Memory B cell (primary cell): ENCODE measurements at regions not wholly inside any gene's neighbourhood (a gene's known extent, or its start where the extent isn't known, plus 50 kb on each side); places are given as distances from the start of the nearest gene placed in this dataset.
"Not testable (repeated sequence)": the region's sequence is repeated elsewhere in the genome, so short reads cannot be mapped to it uniquely, and the experiment has no call there.

Source experiments
- ATAC-seq: fragments of 150-1000 bp; cut with Tn5 transposase; 2 replicates; pipeline ENCODE4 v1.10.0; 2021; ENCODE audit warnings: low read depth, mild to moderate bottlenecking, moderate library complexity
- DNase-seq, 2 donors: peaks; one replicate each; pipeline ENCODE4 v3.0.0; 2022; ENCODE audit warnings: low spot score in 2 of 2
- H3K27ac Mint-ChIP-seq: one replicate; pipeline ENCODE4 v1.8.0; 2022; ENCODE audit warnings: mild to moderate bottlenecking, moderate library complexity, mixed read lengths
- H3K27me3 Mint-ChIP-seq: one replicate; pipeline ENCODE4 v1.8.0; 2022; ENCODE audit warnings: mixed read lengths
- H3K36me3 Mint-ChIP-seq: one replicate; pipeline ENCODE4 v1.8.0; 2022; ENCODE audit warnings: mild to moderate bottlenecking, mixed read lengths
- H3K4me1 Mint-ChIP-seq: one replicate; pipeline ENCODE4 v1.8.0; 2022; ENCODE audit warnings: mixed read lengths
- H3K4me3 Mint-ChIP-seq: one replicate; pipeline ENCODE4 v1.8.0; 2022; ENCODE audit warnings: mild to moderate bottlenecking, moderate library complexity, mixed read lengths
- H3K9me3 Mint-ChIP-seq: one replicate; pipeline ENCODE4 v1.8.0; 2022; ENCODE audit warnings: mixed read lengths

GRCh38 chrX:51182545-51182944, 150.1 kb upstream of the NUDT10 start:
- no peaks in the 10 kb centered on the region for H3K4me1 Mint-ChIP-seq
- no peak for DNase-seq
- H3K36me3 Mint-ChIP-seq = no peaks in the 10 kb centered on the region
- H3K27ac Mint-ChIP-seq = no peak overlapping the region
- ATAC-seq = no peak
- H3K4me3 Mint-ChIP-seq = no peak overlapping the region
- H3K27me3 Mint-ChIP-seq = no peaks in the 10 kb centered on the region
- H3K9me3 Mint-ChIP-seq = no peaks in the 10 kb centered on the region

GRCh38 chrX:51192104-51192503, 140.5 kb upstream of the NUDT10 start:
- H3K9me3 Mint-ChIP-seq = peaks cover 7% of the 10 kb centered on the region
- peaks cover 8% of the 10 kb centered on the region for H3K36me3 Mint-ChIP-seq
- H3K27me3 Mint-ChIP-seq = no peaks in the 10 kb centered on the region
- ATAC-seq = no peak
- no peaks in the 10 kb centered on the region for H3K4me1 Mint-ChIP-seq
- no peak for DNase-seq
- no peak overlapping the region for H3K27ac Mint-ChIP-seq
- H3K4me3 Mint-ChIP-seq = no peak overlapping the region

- Mint-ChIP-seq H3K9me3 (no peaks in the 10 kb centered on the region), H3K36me3 (no peaks in the 10 kb centered on the region), H3K27me3 (no peaks in the 10 kb centered on the region), H3K4me1 (no peaks in the 10 kb centered on the region), H3K27ac (no peak overlapping the region), H3K4me3 (no peak overlapping the region)
- ATAC-seq (no peak), DNase-seq (no peak)
Measured at GRCh38 chrX:51215266-51215665, 117.4 kb upstream of the NUDT10 start.

GRCh38 chrX:51215856-51216255, 116.8 kb upstream of the NUDT10 start:
- Mint-ChIP-seq H3K36me3 (peaks cover under 1% of the 10 kb centered on the region), H3K9me3 (no peaks in the 10 kb centered on the region), H3K27me3 (no peaks in the 10 kb centered on the region), H3K4me3 (no peak overlapping the region), H3K27ac (no peak overlapping the region), H3K4me1 (no peaks in the 10 kb centered on the region)
- DNase-seq (no peak), ATAC-seq (no peak)

- no peak overlapping the region for H3K27ac Mint-ChIP-seq
- no peak overlapping the region for H3K4me3 Mint-ChIP-seq
- H3K4me1 Mint-ChIP-seq = peaks cover 5% of the 10 kb centered on the region
- peaks cover 13% of the 10 kb centered on the region for H3K9me3 Mint-ChIP-seq
- DNase-seq (no peak), ATAC-seq (no peak)
- H3K36me3 Mint-ChIP-seq = peaks cover 20% of the 10 kb centered on the region
- no peaks in the 10 kb centered on the region for H3K27me3 Mint-ChIP-seq
Measured at GRCh38 chrX:51242212-51242611, 90.4 kb upstream of the NUDT10 start.

- no peak overlapping the region for H3K27ac Mint-ChIP-seq
- H3K4me1 Mint-ChIP-seq = no peaks in the 10 kb centered on the region
- ATAC-seq = no peak
- H3K4me3 Mint-ChIP-seq = no peak overlapping the region
- no peak for DNase-seq
- no peaks in the 10 kb centered on the region for H3K9me3 Mint-ChIP-seq
- H3K27me3 Mint-ChIP-seq = no peaks in the 10 kb centered on the region
- peaks cover 2% of the 10 kb centered on the region for H3K36me3 Mint-ChIP-seq
Measured at GRCh38 chrX:51257490-51257889, 75.1 kb upstream of the NUDT10 start.

GRCh38 chrX:51262271-51262670, 70.4 kb upstream of the NUDT10 start:
- not testable (repeated sequence) for H3K27me3 Mint-ChIP-seq, H3K27ac Mint-ChIP-seq, H3K9me3 Mint-ChIP-seq, DNase-seq, H3K4me3 Mint-ChIP-seq, ATAC-seq, H3K4me1 Mint-ChIP-seq
- H3K36me3 Mint-ChIP-seq = peaks cover 11% of the 10 kb centered on the region

- DNase-seq = no peak
- Mint-ChIP-seq H3K9me3 (no peaks in the 10 kb centered on the region), H3K27me3 (no peaks in the 10 kb centered on the region), H3K36me3 (peaks cover 2% of the 10 kb centered on the region), H3K27ac (no peak overlapping the region), H3K4me1 (no peaks in the 10 kb centered on the region), H3K4me3 (no peak overlapping the region)
- ATAC-seq = no peak
Measured at GRCh38 chrX:51272638-51273037, 60.0 kb upstream of the NUDT10 start.

GRCh38 chrX:51281758-51282318, 50.8 kb upstream of the NUDT10 start:
- Mint-ChIP-seq H3K36me3 (peaks cover 2% of the 10 kb centered on the region), H3K4me3 (no peak overlapping the region), H3K4me1 (no peaks in the 10 kb centered on the region), H3K27ac (no peak overlapping the region), H3K9me3 (no peaks in the 10 kb centered on the region), H3K27me3 (no peaks in the 10 kb centered on the region)
- ATAC-seq (no peak), DNase-seq (no peak)
